AG09309 (cell line): ENCODE measurements at regions not wholly inside any gene's neighbourhood (a gene's known extent, or its start where the extent isn't known, plus 50 kb on each side); places are given as distances from the start of the nearest gene placed in this dataset.

Source experiments
- DNase-seq: peaks from one replicate; pipeline ENCODE4 v3.0.0-alpha.2; 2010; ENCODE audit warnings: low read depth
- H3K4me3 ChIP-seq: 2 replicates; pipeline ENCODE4 v1.5.1; 2011; ENCODE audit warnings: mild to moderate bottlenecking, low read depth, low read length, moderate library complexity; ENCODE audit not compliant: control insufficient read depth
- CTCF ChIP-seq: IDR thresholded peaks from 2 replicates; pipeline ENCODE4 v1.5.1; 2011; ENCODE audit warnings: mild to moderate bottlenecking, low read depth, low read length, inconsistent platforms; ENCODE audit not compliant: insufficient read depth, control insufficient read depth; ENCODE audit errors: missing control alignments

GRCh38 chr1:188043536-188044245, 1214.9 kb downstream of the PLA2G4A start:
- H3K4me3 ChIP-seq = no peak overlapping the region
- no peak for TF ChIP-seq CTCF
- no peak for DNase-seq

GRCh38 chr1:188050250-188050649, 1221.5 kb downstream of the PLA2G4A start:
- TF ChIP-seq CTCF = no peak
- H3K4me3 ChIP-seq = no peak overlapping the region
- no peak for DNase-seq

- no peak for DNase-seq
- no peak overlapping the region for H3K4me3 ChIP-seq
- TF ChIP-seq CTCF = no peak
Observed at GRCh38 chr1:188056011-188056410, 1227.3 kb downstream of the PLA2G4A start.

- DNase-seq = no peak
- TF ChIP-seq CTCF = no peak
- no peak overlapping the region for H3K4me3 ChIP-seq
Observed at GRCh38 chr1:188058801-188059200, 1230.1 kb downstream of the PLA2G4A start.

- no peak overlapping the region for H3K4me3 ChIP-seq
- no peak for TF ChIP-seq CTCF
- no peak for DNase-seq
Observed at GRCh38 chr1:188061881-188062280, 1233.1 kb downstream of the PLA2G4A start.

- TF ChIP-seq CTCF = no peak
- H3K4me3 ChIP-seq = no peak overlapping the region
- DNase-seq = no peak
Observed at GRCh38 chr1:188062456-188062855, 1233.7 kb downstream of the PLA2G4A start.

- no peak for TF ChIP-seq CTCF
- no peak for DNase-seq
Observed at GRCh38 chr1:188065917-188066316, 1237.2 kb downstream of the PLA2G4A start.

More at GRCh38 chr1:188065917-188066316, 1237.2 kb downstream of the PLA2G4A start:
- H3K4me3 ChIP-seq = no peak overlapping the region
